ENCODE measurements at regions not wholly inside any gene's neighbourhood (a gene's known extent, or its start where the extent isn't known, plus 50 kb on each side); places are given as distances from the start of the nearest gene placed in this dataset.
"Not testable (repeated sequence)": the region's sequence is repeated elsewhere in the genome, so short reads cannot be mapped to it uniquely, and the experiment has no call there.

DNA sequence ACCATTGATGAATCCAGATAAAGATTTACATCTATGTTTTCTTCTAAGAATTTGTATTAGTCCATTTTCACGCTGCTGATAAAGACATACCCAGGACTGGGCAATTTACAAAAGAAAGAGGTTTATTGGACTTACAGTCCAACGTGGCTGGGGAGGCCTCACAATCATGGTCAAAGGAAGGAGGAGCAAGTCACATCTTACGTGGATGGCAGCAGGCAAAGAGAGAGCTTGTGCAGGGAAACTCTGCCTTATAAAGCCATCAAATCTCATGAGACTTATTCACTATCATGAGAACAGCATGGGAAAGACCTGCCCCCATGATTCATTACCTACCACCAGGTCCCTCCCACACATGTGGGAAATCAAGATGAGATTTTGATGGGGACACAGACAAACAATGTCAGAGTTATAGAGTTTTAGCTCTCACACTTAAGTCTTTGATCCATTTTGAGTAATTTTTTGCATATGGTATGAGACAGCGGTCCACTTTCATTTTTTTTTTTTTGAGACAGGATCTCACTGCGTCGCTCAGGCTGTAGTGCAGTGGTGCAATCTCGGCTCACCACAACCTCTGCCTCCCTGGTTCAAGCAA is 53.5 kb upstream of the JADE2 start:
- DNase-seq (ENCODE audit: low read depth), result not testable (repeated sequence)

DNA sequence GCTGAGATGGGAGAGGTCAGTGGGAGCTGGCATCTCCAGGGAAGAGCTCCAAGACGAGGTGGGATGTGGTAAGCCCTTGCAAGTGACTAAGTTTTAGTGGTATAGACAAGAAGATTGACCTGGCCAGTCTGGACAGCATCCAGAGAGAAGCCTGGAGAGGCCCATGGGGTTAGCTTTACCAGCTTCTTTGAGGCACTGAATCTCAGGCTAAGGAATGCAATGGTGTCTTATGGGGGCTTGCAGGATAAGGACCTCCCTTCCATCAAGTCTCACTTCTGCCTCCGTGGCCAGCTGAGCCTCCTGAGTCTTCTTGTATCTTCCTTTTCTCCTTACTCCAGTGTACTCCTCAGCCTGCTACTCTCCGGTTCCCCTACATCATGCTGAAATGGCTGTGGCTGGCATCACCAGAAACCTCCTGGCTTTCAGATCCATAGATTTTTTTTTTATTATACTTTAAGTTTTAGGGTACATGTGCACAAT is 56.5 kb upstream of the JADE2 start:
- peak; percentile 60 for DNase-seq (ENCODE audit: low read depth)

DNA sequence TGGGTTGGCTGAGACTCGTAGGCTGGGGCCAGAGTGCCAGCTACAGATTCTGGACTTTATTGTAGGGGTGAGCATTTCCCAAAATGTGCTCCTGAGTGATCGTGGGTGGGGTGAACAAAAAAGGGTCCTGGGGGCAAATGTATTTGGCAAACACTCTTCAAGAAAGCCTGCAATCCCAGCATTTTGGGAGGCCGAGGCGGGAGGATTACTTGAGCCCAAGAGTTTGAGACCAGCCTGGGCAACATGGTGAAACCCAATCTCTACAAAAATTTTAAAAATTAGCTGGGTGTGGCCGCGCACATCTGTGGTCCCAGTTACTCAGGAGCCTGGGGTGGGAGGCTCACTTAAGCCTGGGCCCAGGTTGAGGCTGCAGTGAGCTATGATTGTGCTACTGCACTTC is 55.5 kb upstream of the CDKN2AIPNL start:
- DNase-seq (ENCODE audit: low read depth), result no peak

DNA sequence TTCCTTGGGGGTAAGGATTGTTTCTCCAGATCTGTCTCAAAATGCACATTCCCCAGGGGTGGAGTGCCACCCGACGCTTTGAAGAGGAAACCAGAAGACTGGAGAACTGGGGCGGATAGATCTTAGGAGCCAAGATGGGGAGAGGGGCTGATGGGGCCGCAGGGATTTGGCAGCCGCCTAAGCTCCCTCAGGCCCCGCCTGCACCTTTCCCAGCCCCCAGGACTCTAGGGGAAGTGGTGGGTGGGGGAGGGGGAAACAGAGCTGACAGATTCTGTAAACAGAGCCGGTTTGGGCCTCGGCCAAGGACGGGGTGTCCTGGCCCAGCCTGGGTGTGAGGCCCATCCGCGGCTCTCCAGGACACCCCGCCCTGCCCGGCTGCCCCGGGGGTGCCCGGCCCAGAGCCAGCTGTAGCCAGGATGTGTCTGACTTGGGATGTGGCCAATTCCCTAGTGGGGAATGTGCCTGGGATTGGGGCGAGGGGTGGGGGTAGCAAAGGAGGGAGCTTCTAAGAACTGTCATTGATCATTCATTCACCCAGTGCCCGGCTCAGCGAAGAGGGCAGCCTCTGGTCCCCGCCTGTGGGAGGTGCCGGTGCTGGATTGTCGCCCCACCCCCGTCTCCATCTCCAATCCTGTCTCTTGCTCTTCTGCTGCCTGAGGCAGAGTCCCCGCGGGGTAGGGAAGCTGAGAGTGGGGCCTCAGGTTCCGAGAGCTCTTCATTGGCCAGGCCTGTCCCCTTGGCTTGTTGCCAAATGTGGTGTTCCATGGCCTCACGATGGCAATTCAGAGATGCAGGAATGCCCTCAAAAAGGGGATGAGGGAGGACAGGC is 54.8 kb upstream of the CDKN2AIPNL start:
- DNase-seq (ENCODE audit: low read depth), result peak; percentile 96

DNA sequence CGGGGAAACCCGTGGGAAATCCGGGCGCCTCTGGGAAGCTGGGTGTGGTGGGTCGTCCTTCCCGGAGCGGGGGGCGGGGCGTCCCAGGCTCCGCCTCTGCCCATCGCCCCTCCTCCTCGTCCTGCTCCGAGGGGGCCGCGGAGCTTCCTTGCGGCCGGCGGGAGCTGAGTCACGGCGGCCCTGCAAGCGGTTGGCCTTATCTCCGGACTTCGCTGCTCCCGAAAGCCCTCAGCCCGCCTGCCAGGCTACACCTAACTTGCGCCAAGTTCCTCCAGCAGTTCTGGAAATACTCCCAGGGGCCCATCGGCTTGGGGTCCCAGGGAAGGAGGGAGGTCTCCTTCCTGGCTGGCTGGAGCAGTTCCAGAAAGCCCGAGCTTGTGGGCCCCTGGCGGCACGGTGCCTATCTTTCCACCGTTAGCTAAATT is 54.1 kb upstream of the CDKN2AIPNL start:
- peak; percentile 97 for DNase-seq (ENCODE audit: low read depth)

DNA sequence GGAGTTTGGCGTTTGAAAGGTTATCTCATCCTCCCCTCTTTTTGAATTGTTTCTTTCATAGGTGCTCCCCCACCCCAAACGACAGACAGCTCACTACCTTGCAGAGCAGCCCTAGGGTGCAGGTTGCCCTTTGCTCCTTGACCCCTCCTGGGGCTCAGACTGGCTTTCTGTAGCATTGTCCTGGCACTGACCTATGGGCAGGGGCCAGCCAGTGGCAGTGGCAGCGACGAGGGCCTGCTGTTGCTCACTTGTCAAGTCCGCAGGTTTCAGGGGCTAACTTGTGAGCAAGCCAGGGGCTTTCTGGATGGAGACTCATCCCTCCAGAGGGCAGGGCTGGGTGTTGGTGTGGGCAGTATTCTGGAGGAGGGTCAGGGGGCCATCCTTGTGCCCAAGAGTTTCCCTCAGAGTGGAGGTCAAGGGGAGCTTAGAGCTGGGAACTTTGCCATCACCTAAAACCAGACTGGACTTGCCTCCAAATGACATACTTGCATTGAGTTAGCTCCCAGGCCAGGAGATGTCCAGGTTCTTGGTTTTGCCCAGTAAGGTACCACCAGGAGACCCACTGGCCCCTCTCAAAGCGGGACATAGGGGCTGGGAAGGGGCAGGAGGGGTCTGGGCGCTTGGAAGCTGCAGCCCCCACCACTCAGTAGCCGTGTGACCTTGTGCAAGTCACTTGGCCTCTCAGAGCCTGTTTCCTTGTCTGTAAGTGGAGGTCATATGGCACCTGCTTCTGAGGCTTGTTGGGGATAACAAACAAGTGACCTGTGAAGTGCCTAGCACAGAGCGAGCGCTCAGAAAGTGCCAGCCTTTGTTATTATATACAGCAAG is 53.5 kb upstream of the CDKN2AIPNL start:
- no peak for DNase-seq (ENCODE audit: low read depth)

DNA sequence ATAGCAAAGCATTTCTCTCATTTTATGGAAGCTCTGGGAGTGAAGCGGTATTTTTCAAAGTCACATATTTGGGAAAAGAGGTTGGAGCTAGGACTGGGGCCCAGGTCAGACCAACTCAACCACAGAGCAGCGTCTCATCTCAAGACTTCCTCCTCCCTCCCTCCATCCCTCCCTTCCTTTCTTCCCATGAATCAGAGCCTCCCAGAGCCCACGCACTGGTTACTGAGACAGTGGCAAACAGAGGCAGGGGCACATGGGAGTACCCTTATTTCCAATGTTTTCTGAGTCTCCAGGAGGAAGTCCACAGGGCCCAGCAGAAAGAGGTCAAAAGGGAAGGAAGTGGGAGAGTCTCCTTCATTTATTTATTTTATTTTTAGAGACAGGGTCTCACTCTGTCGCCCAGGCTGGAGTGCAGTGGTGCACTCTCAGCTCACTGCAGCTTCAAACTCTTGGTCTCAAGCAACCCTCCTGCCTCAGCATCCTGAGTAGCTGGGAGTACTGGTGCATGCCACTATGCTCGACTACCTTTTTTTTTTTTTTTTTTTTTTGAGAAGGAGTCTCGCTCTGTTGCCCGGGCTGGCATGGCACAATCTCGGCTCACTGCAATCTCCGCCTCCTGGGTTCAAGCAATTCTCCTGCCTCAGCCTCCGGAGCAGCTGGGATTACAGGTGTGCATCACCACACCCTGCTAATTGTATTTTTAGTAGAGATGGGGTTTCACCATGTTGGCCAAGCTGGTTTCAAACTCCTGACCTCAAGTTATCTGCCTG is 52.5 kb upstream of the CDKN2AIPNL start:
- DNase-seq (ENCODE audit: low read depth), result peak; percentile 75

DNA sequence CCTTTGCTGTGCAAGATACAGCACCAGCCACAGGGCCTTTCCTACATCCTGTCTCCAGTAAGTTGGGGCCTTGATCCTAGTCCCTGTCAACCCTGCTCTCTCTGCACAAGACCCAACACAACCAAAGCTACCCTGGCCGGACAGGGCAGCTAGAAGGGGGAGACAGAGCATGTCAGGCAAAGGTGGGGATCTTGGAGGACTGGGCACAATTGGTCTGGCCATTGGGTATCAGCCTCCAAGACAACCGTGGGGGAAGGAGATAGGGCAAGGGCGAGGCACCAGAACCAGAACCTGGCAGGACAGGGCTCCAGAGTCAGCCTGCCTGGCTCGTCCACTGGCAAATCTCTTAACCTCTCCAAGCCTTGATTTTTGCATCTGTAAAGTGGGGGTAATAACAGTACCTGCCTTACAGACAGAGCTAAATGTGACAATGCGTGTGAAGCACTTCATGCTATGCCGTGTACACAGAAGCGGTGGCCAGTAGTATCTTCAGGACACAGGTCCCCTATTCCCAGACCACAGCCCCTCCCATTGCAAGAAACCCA is 51.6 kb upstream of the CDKN2AIPNL start:
- DNase-seq (ENCODE audit: low read depth), result no peak

DNA sequence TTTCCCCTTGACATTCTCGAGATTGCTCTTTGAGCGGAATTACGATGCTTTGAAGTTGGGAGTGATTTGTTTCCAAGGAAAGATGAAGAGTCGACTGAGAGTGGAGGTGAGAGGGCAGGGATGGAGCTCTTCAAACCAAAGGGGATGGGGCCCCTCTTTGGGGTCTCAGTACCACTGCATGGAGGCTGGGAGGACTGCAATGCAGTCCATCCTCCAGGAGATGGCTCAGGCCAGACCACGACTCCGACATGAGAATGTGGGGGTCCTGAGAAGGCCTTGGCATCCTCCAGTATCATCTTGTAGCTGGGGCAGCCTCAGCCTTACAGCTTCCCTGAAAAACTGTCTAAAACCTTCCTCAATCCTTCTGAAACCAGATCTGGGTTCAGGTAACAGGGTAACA is 51.1 kb upstream of the CDKN2AIPNL start:
- no peak for DNase-seq (ENCODE audit: low read depth)

DNA sequence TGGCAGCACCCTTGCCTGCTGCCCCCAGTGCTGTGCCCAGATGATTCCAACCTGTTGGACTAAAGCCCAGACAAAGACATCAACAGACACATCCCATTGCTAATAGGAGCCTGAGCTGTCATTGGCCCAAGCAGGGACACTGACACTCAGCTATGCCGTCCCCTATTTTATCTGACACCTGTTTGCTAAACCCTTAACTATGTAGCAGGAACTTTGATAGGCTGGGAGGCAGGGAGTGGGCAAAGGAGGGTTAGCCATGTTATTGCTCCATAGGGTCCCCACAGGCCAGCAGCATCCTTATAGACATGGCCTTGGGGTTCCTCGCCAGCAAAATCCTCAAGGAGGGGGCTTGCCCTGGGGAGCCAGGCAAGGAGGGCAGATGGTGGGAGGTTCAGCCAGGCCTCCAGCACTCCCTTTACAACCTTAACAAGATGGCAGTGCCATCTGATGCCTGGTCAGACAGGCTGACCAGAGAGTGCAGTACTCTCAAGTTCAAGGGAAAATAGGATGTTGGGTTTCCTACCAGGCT is 50.4 kb upstream of the CDKN2AIPNL start:
- DNase-seq (ENCODE audit: low read depth), result no peak

Measured in amniotic epithelial cell (primary cell).